A673 (cell line): ENCODE measurements at regions not wholly inside any gene's neighbourhood (a gene's known extent, or its start where the extent isn't known, plus 50 kb on each side); places are given as distances from the start of the nearest gene placed in this dataset.

ENCODE experiments used
- BruUV-seq: library from RNA; stranded (reverse); fragments of 400-500 nt; replicated peaks from 2 replicates; lab custom pipeline; 2021; lab: Mats Ljungman, UMichigan
- CTCF ChIA-PET: fragments of 300-600 bp; sonication (Branson Sonifier 250); formaldehyde crosslinking; loops from one replicate; lab custom pipeline; 2022; ENCODE audit warnings: antibody characterized with exemption; lab: Charles Lee
- POLR2A ChIA-PET: fragments of 300-600 bp; sonication (Branson Sonifier 250); formaldehyde crosslinking; loops from one replicate; lab custom pipeline; 2022; ENCODE audit warnings: antibody characterized with exemption; ENCODE audit not compliant: low non-redundant PET; lab: Charles Lee
- DNase-seq: peaks from one replicate; pipeline ENCODE4 v3.0.0-alpha.2; 2015; ENCODE audit warnings: low spot score
- H3K27ac ChIP-seq: fragments of 200-600 bp; sonication (generic); 2 replicates; pipeline ENCODE4 v1.5.1; 2016; ENCODE audit warnings: mixed run types, low read depth, mild to moderate bottlenecking, mixed read lengths, antibody characterized with exemption, low read length; ENCODE audit not compliant: poor library complexity, severe bottlenecking
- H3K27me3 ChIP-seq: fragments of 200-600 bp; sonication (generic); replicated peaks from 2 replicates; pipeline ENCODE4 v1.6.1; 2017; ENCODE audit warnings: mixed run types, low read depth, mild to moderate bottlenecking, mixed read lengths, antibody characterized with exemption, low read length; ENCODE audit not compliant: insufficient read depth, poor library complexity
- H3K36me3 ChIP-seq: fragments of 200-600 bp; sonication (generic); 2 replicates; pipeline ENCODE4 v1.6.1; 2016; ENCODE audit warnings: mixed run types, mild to moderate bottlenecking, mixed read lengths, antibody characterized with exemption, low read length; ENCODE audit not compliant: insufficient read depth, poor library complexity, severe bottlenecking
- H3K4me1 ChIP-seq: fragments of 200-600 bp; sonication (generic); 2 replicates; pipeline ENCODE4 v1.6.1; 2017; ENCODE audit warnings: mixed run types, mild to moderate bottlenecking, mixed read lengths, antibody characterized with exemption, low read length; ENCODE audit not compliant: insufficient read depth, poor library complexity, severe bottlenecking
- H3K4me3 ChIP-seq: fragments of 200-600 bp; sonication (generic); 2 replicates; pipeline ENCODE4 v1.5.1; 2016; ENCODE audit warnings: low read depth, mixed run types, mild to moderate bottlenecking, mixed read lengths, low read length; ENCODE audit not compliant: poor library complexity, severe bottlenecking
- H3K9me3 ChIP-seq: fragments of 200-600 bp; sonication (generic); 2 replicates; pipeline ENCODE4 v1.6.1; 2016; ENCODE audit warnings: mixed run types, low read depth, mild to moderate bottlenecking, mixed read lengths, antibody characterized with exemption, low read length; ENCODE audit not compliant: poor library complexity, severe bottlenecking
- EZH2 ChIP-seq: fragments of 200-600 bp; sonication (generic); IDR thresholded peaks from 2 replicates; pipeline ENCODE4 v1.6.1; 2017; ENCODE audit warnings: borderline replicate concordance, low read depth, mild to moderate bottlenecking, mixed read lengths, antibody characterized with exemption, low read length; ENCODE audit not compliant: poor library complexity, severe bottlenecking
- intact Hi-C: fragments of 100-400 bp; cut with micrococcal nuclease; formaldehyde crosslinking; loops from one replicate; pipeline ENCODE4 v1.10.0; 2022; ENCODE audit not compliant: unreplicated experiment
- TF ChIP-seq, protein P1 (sequence below): fragments of 300-800, 200-600 bp; sonication (generic); conservative IDR thresholded peaks from 2 replicates; pipeline ENCODE4 v1.5.1; 2017; ENCODE audit warnings: low read depth, mild to moderate bottlenecking, antibody characterized with exemption, low read length, moderate library complexity, mixed read lengths

DNA sequence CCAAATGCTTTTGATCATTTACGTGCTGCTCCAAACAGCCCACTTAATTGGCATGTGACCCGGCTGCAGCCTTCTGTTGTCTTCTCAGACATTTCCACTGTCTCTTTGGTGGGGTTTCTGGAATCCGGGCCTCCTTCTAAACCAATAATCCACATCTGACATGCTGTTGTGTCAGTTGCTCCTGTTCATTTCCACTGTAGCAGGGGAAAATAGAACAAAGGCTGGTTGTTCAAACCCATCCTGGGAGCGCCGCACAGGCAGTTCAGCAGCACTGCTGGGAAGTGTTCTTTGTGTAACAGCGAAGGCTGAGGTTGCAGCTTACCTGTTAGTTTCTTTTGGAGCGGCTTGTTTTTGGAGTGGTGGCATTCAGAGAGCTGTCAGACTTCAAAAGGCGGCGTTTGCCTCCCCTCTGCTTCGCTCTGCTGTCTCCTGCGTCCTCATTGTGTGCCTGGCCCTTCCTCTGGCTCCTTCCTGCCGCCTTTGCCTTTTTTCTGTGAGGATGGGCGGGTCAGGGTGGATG lies 149.4 kb downstream of the SNX10 start:
- no peak overlapping the region for H3K27ac ChIP-seq
- no peak overlapping the region for H3K4me3 ChIP-seq
- ChIA-PET CTCF (no interaction called here), POLR2A (no interaction called here)
- TF ChIP-seq, protein P1, sequence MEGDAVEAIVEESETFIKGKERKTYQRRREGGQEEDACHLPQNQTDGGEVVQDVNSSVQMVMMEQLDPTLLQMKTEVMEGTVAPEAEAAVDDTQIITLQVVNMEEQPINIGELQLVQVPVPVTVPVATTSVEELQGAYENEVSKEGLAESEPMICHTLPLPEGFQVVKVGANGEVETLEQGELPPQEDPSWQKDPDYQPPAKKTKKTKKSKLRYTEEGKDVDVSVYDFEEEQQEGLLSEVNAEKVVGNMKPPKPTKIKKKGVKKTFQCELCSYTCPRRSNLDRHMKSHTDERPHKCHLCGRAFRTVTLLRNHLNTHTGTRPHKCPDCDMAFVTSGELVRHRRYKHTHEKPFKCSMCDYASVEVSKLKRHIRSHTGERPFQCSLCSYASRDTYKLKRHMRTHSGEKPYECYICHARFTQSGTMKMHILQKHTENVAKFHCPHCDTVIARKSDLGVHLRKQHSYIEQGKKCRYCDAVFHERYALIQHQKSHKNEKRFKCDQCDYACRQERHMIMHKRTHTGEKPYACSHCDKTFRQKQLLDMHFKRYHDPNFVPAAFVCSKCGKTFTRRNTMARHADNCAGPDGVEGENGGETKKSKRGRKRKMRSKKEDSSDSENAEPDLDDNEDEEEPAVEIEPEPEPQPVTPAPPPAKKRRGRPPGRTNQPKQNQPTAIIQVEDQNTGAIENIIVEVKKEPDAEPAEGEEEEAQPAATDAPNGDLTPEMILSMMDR: no peak
- TF ChIP-seq EZH2: no peak
- no peaks in the 10 kb centered on the region for H3K4me1 ChIP-seq
- BruUV-seq: no TSS peak
- intact Hi-C loops: no loop called here
- DNase-seq: no peak
- H3K9me3 ChIP-seq: no peaks in the 10 kb centered on the region
- H3K27me3 ChIP-seq: peaks cover 15% of the 10 kb centered on the region
- no peaks in the 10 kb centered on the region for H3K36me3 ChIP-seq

DNA sequence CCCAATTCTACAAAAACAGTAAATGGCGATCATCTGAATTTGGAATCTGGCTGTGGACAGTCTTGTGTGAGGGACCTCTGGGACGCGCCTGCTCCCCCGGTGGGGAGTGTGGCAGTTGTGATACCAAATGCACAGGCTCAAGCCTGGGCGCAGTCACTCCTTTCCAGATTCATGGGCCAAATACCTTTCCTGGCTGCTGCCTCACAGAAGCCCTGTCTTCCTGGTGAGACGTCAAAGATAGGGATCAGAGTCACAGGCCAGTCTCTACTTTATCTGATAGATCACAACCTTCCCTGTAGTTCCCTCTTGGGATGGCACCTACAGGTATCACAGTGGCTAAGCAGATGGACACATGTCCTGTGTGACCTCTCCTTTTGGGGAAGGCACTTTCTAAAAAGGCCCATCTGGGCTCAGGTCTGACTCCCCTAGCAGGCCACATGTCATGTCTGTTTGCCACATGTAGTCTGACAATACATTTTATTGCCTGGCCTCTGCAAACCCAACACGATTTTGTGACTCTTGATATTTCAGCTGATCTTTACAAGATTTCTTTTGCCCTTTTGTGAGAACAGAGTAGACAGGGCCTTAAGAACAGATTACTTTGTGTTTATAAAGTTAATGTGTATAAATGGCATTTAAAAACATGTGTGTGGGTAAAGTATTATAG lies 150.1 kb downstream of the SNX10 start:
- ChIA-PET POLR2A (no interaction called here), CTCF (no interaction called here)
- intact Hi-C loops: no loop called here
- BruUV-seq: no TSS peak
- DNase-seq: no peak
- H3K36me3 ChIP-seq: no peaks in the 10 kb centered on the region
- TF ChIP-seq, protein P1: no peak
- no peak for TF ChIP-seq EZH2
- H3K4me3 ChIP-seq: no peak overlapping the region
- no peaks in the 10 kb centered on the region for H3K9me3 ChIP-seq
- no peak overlapping the region for H3K27ac ChIP-seq
- H3K27me3 ChIP-seq: peaks cover 19% of the 10 kb centered on the region
- no peaks in the 10 kb centered on the region for H3K4me1 ChIP-seq

DNA sequence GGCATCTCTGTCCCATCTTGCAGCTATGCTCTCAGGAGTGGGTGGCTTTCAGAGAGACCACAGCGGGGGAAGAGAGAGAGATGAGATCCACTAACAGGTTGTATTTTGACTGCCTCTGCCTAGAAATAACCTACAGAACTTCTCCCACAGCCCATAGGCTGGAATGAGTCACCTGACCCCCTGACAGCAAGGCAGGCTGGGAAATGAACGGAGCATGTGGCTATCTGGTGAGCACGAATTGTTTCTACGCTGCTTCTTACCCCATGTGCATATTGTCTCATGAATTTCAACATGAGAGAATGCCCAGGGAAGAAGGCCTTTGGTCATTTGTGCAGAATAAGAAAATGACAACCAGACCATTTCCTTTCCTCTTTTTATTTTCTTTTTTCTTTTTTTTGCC lies 151.3 kb downstream of the SNX10 start:
- no TSS peak for BruUV-seq
- Histone ChIP-seq H3K36me3 (no peaks in the 10 kb centered on the region), H3K27me3 (peaks cover 24% of the 10 kb centered on the region), H3K4me3 (no peak overlapping the region), H3K9me3 (no peaks in the 10 kb centered on the region), H3K4me1 (no peaks in the 10 kb centered on the region), H3K27ac (no peak overlapping the region)
- DNase-seq: no peak
- ChIA-PET CTCF (no interaction called here), POLR2A (no interaction called here)
- intact Hi-C loops: no loop called here
- TF ChIP-seq, protein P1: no peak
- TF ChIP-seq EZH2: no peak
